HepG2 (cell line): ENCODE measurements at regions not wholly inside any gene's neighbourhood (a gene's known extent, or its start where the extent isn't known, plus 50 kb on each side); places are given as distances from the start of the nearest gene placed in this dataset.

Experiments used
- ATAC-seq: fragments of 200-7000 bp; cut with Tn5 transposase; 3 replicates; pipeline ENCODE4 v1.9.1; 2020; ENCODE audit warnings: mild to moderate bottlenecking, moderate library complexity
- BruUV-seq: library from RNA; stranded (reverse); fragments of 400-500 nt; replicated peaks from 2 replicates; lab custom pipeline; 2021; lab: Mats Ljungman, UMichigan
- CTCF ChIA-PET: fragments of 300-600 bp; formaldehyde crosslinking; extraction: SDS; loops from one replicate; lab custom pipeline; 2021; ENCODE audit warnings: low total read pairs, inconsistent platforms, low intra/inter-chr PET ratio; lab: Yijun Ruan, JAX
- POLR2A ChIA-PET: fragments of 350-600 bp; sonication (Branson Sonifier 250); formaldehyde crosslinking; loops from one replicate; lab custom pipeline; 2020; ENCODE audit warnings: antibody characterized with exemption, inconsistent platforms; lab: Yijun Ruan, JAX
- DNase-seq: peaks from one replicate; pipeline ENCODE4 v3.0.0-alpha.2; 2015; ENCODE audit warnings: low spot score
- FAIRE-seq: peaks from 3 replicates; lab custom pipeline; 2011; peaks lifted over from hg19 to GRCh38; lab: Jason Lieb, UNC
- H2AFZ ChIP-seq: one replicate; pipeline ENCODE4 v1.6.1; 2011; ENCODE audit warnings: low read length, inconsistent platforms
- H3K27ac ChIP-seq: fragments of 300-600 bp; 3 replicates; pipeline ENCODE4 v1.8.0; 2011; ENCODE audit warnings: mixed run types, mild to moderate bottlenecking, mixed read lengths, low read length, inconsistent platforms; ENCODE audit not compliant: insufficient read depth; ENCODE audit errors: extremely low read length
- H3K27me3 ChIP-seq, 2 experiments: fragments of 200-600 bp in 1 of 2; 2 replicates in 1 of 2; 3 replicates in 1 of 2; pipeline versions ENCODE4 v1.6.0 to v1.8.0; 2011; ENCODE audit warnings: low read length in 2 of 2, mild to moderate bottlenecking in 2 of 2, moderate library complexity in 2 of 2, inconsistent platforms in 1 of 2; ENCODE audit not compliant: insufficient read depth in 2 of 2, control insufficient read depth in 1 of 2
- H3K36me3 ChIP-seq, 2 experiments: fragments of 200-600 bp in 1 of 2; replicated peaks in 1 of 2; 2 replicates in 1 of 2; 3 replicates in 1 of 2; pipeline versions ENCODE4 v1.5.1 to v1.8.0; 2011; ENCODE audit warnings: low read length in 2 of 2, inconsistent platforms in 1 of 2; ENCODE audit not compliant: insufficient read depth in 2 of 2, control insufficient read depth in 1 of 2
- H3K4me1 ChIP-seq: 2 replicates; pipeline ENCODE4 v1.5.1; 2012; ENCODE audit warnings: low read length, inconsistent platforms; ENCODE audit not compliant: insufficient read depth
- H3K4me2 ChIP-seq: 2 replicates; pipeline ENCODE4 v1.6.0; 2011; ENCODE audit warnings: low read depth, low read length, inconsistent platforms
- H3K4me3 ChIP-seq, 3 experiments: fragments of 200-600 bp in 1 of 3; sonication (generic), shearing (Covaris generic) in 1 of 3; replicated peaks in 1 of 3; 2 replicates each; pipeline ENCODE4 v1.5.1; 2011 to 2016; ENCODE audit warnings: low read length in 3 of 3, inconsistent platforms in 2 of 3, low read depth in 2 of 3, mild to moderate bottlenecking in 2 of 3, control low read depth in 1 of 3, mixed read lengths in 1 of 3; ENCODE audit not compliant: insufficient read depth in 1 of 3
- H3K79me2 ChIP-seq: one replicate; pipeline ENCODE4 v1.6.1; 2011; ENCODE audit warnings: low read length, inconsistent platforms; ENCODE audit not compliant: insufficient read depth
- H3K9ac ChIP-seq: 2 replicates; pipeline ENCODE4 v1.6.0; 2011; ENCODE audit warnings: mild to moderate bottlenecking, low read depth, low read length, inconsistent platforms; ENCODE audit not compliant: insufficient read depth
- H3K9me3 ChIP-seq: 2 replicates; pipeline ENCODE4 v1.5.1; 2012; ENCODE audit warnings: mild to moderate bottlenecking, low read length
- H4K20me1 ChIP-seq: 2 replicates; pipeline ENCODE4 v1.6.0; 2011; ENCODE audit warnings: inconsistent platforms, mild to moderate bottlenecking, low read length, moderate library complexity; ENCODE audit not compliant: insufficient read depth
- CREBL2 ChIP-seq: sonication (generic); formaldehyde crosslinking; IDR thresholded peaks from 2 replicates; pipeline ENCODE4 v1.8.1; 2023; ENCODE audit warnings: missing genetic modification reagents, mild to moderate bottlenecking, borderline replicate concordance
- GTF2F1 ChIP-seq: fragments of 150-350 bp; IDR thresholded peaks from 2 replicates; pipeline ENCODE4 v1.6.1; 2014; ENCODE audit warnings: low read length
- HOXA9 ChIP-seq: sonication (generic); formaldehyde crosslinking; IDR thresholded peaks from 2 replicates; pipeline ENCODE4 v1.8.1; 2022; ENCODE audit warnings: missing genetic modification reagents, mild to moderate bottlenecking, moderate library complexity, borderline replicate concordance
- MIXL1 ChIP-seq: IDR thresholded peaks from 2 replicates; pipeline ENCODE4 v1.6.1; 2016
- NBN ChIP-seq: fragments of 450-650 bp; conservative IDR thresholded peaks from 2 replicates; pipeline ENCODE4 v1.6.1; 2017
- POLR2G ChIP-seq: fragments of 200-400 bp; formaldehyde crosslinking; IDR thresholded peaks from 2 replicates; pipeline ENCODE4 v1.6.1; 2018; ENCODE audit warnings: mild to moderate bottlenecking, low read depth, low read length, moderate library complexity
- PPARG ChIP-seq: conservative IDR thresholded peaks from 2 replicates; pipeline ENCODE4 v1.6.1; 2016; ENCODE audit warnings: missing biosample characterization, missing genetic modification reagents
- ZNF205 ChIP-seq: IDR thresholded peaks from 2 replicates; pipeline ENCODE4 v1.6.1; 2018; ENCODE audit warnings: missing biosample characterization, missing genetic modification reagents
- WGBS: methylation state at CpG from one replicate; pipeline ENCODE4 v1.1.6; 2017; ENCODE audit warnings: low lambda C conversion rate; 5-methylcytosine and 5-hydroxymethylcytosine counted together
- in situ Hi-C: cut with HindIII; loops from 2 replicates; pipeline ENCODE4 v1.10.0; 2017; ENCODE audit warnings: low pct_unique_long_range_greater_than_20kb; ENCODE audit not compliant: extremely low pct_ligation_motif_present
- intact Hi-C: fragments of 100-400 bp; cut with micrococcal nuclease; formaldehyde crosslinking; loops from one replicate; pipeline ENCODE4 v1.10.0; 2022; ENCODE audit not compliant: unreplicated experiment
- TF ChIP-seq, protein P1 (sequence below): sonication (generic); formaldehyde crosslinking; IDR thresholded peaks from 2 replicates; pipeline ENCODE4 v1.4.0; 2020; ENCODE audit warnings: missing genetic modification reagents, borderline replicate concordance

GRCh38 chr5:3167473-3167872, 416.0 kb upstream of the IRX2 start:
- Histone ChIP-seq H3K4me1 (no peaks in the 10 kb centered on the region), H4K20me1 (no peaks in the 10 kb centered on the region), H3K36me3 (no peaks in the 10 kb centered on the region), H3K4me3 (no peak overlapping the region), H3K27me3 (peaks cover 0 to 2% of the 10 kb centered on the region in 2 experiments; a peak in 1 of 5 replicates), H3K9me3 (peaks cover 7% of the 10 kb centered on the region; the same call in 1 of the 2 replicates), H3K9ac (no peak overlapping the region), H3K79me2 (no peaks in the 10 kb centered on the region), H3K4me2 (no peak overlapping the region), H3K27ac (no peak overlapping the region), H2AFZ (no peak overlapping the region)
- intact Hi-C loops (no loop called here), in situ Hi-C loops (no loop called here)
- FAIRE-seq (no peak), ATAC-seq (no peak), DNase-seq (no peak)
- BruUV-seq: no TSS peak
- CTCF ChIA-PET: no interaction called here
- POLR2A ChIA-PET: no interaction called here
- no peak for TF ChIP-seq MIXL1 (CRISPR knock-in tag)

GRCh38 chr5:3163626-3164025, 412.1 kb upstream of the IRX2 start:
- ChIA-PET POLR2A (no interaction called here), CTCF (no interaction called here)
- FAIRE-seq (no peak), ATAC-seq (no peak), DNase-seq (no peak)
- no peaks in the 10 kb centered on the region for H3K36me3 ChIP-seq
- no peaks in the 10 kb centered on the region for H4K20me1 ChIP-seq
- 0% methylated on average over 3 of the region's 6 CpGs for WGBS
- no peak overlapping the region for H3K9ac ChIP-seq
- H3K4me1 ChIP-seq: no peaks in the 10 kb centered on the region
- in situ Hi-C loops (no loop called here), intact Hi-C loops (no loop called here)
- H3K79me2 ChIP-seq: no peaks in the 10 kb centered on the region
- BruUV-seq: no TSS peak
- H3K27me3 ChIP-seq: peaks cover 0 to 2% of the 10 kb centered on the region in 2 experiments; a peak in 1 of 5 replicates
- no peak overlapping the region for H3K4me3 ChIP-seq
- H3K27ac ChIP-seq: no peak overlapping the region
- TF ChIP-seq CREBL2 (CRISPR knock-in tag) (no peak), HOXA9 (no peak), POLR2G (no peak), ZNF205 (no peak), PPARG (CRISPR knock-in tag) (no peak), NBN (no peak), GTF2F1 (no peak)
- TF ChIP-seq, protein P1, sequence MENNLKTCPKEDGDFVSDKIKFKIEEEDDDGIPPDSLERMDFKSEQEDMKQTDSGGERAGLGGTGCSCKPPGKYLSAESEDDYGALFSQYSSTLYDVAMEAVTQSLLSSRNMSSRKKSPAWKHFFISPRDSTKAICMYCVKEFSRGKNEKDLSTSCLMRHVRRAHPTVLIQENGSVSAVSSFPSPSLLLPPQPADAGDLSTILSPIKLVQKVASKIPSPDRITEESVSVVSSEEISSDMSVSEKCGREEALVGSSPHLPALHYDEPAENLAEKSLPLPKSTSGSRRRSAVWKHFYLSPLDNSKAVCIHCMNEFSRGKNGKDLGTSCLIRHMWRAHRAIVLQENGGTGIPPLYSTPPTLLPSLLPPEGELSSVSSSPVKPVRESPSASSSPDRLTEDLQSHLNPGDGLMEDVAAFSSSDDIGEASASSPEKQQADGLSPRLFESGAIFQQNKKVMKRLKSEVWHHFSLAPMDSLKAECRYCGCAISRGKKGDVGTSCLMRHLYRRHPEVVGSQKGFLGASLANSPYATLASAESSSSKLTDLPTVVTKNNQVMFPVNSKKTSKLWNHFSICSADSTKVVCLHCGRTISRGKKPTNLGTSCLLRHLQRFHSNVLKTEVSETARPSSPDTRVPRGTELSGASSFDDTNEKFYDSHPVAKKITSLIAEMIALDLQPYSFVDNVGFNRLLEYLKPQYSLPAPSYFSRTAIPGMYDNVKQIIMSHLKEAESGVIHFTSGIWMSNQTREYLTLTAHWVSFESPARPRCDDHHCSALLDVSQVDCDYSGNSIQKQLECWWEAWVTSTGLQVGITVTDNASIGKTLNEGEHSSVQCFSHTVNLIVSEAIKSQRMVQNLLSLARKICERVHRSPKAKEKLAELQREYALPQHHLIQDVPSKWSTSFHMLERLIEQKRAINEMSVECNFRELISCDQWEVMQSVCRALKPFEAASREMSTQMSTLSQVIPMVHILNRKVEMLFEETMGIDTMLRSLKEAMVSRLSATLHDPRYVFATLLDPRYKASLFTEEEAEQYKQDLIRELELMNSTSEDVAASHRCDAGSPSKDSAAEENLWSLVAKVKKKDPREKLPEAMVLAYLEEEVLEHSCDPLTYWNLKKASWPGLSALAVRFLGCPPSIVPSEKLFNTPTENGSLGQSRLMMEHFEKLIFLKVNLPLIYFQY (CRISPR knock-in tag): no peak
- H3K4me2 ChIP-seq: no peak overlapping the region
- peaks cover 7% of the 10 kb centered on the region; the same call in 1 of the 2 replicates for H3K9me3 ChIP-seq
- H2AFZ ChIP-seq: no peak overlapping the region
